ENCODE measurements at regions not wholly inside any gene's neighbourhood (a gene's known extent, or its start where the extent isn't known, plus 50 kb on each side); places are given as distances from the start of the nearest gene placed in this dataset.

- no peak overlapping the region for H3K18ac ChIP-seq (ENCODE audit: extremely low read depth, low read length)
- FAIRE-seq (no peak), DNase-seq (ENCODE audit: low read depth in 1 of 2, low spot score in 2 of 2) (no peak)
- H3K4me3 ChIP-seq (ENCODE audit: extremely low read depth in 1 of 4, insufficient read depth in 2 of 4, low read depth in 3 of 4, low read length in 4 of 4): no peak overlapping the region
- no peak overlapping the region for H4K91ac ChIP-seq (replicated peaks; ENCODE audit: insufficient read length, low read length)
- no peak overlapping the region for H4K5ac ChIP-seq (ENCODE audit: insufficient read length, low read depth, low read length)
- H3K4me1 ChIP-seq (replicated peaks in 1 of 4; ENCODE audit: control insufficient read depth in 3 of 4, insufficient read depth in 4 of 4, low read length in 3 of 4): peaks cover 0 to 11% (median 2%) of the 10 kb centered on the region in 4 experiments; a peak in 4 of 7 replicates
- no peak overlapping the region for H3K9ac ChIP-seq (replicated peaks in 1 of 4; ENCODE audit: extremely low read depth in 1 of 4, low read depth in 3 of 4, low read length in 3 of 4)
- no peaks in the 10 kb centered on the region for H3K27me3 ChIP-seq (replicated peaks in 1 of 4; ENCODE audit: control insufficient read depth in 3 of 4, extremely low read depth in 1 of 4, insufficient read depth in 3 of 4, low read length in 3 of 4)
- H3K79me2 ChIP-seq (ENCODE audit: control insufficient read depth in 1 of 2, insufficient read depth in 2 of 2, low read length in 2 of 2): no peaks in the 10 kb centered on the region
- no peaks in the 10 kb centered on the region; a peak in 1 of 4 replicates for H3K9me3 ChIP-seq (ENCODE audit: insufficient read depth in 2 of 2, low read depth in 1 of 2, low read length in 1 of 2)
- no peak overlapping the region for H2AK5ac ChIP-seq (ENCODE audit: low read depth, low read length)
- no peak overlapping the region for H3K14ac ChIP-seq (ENCODE audit: insufficient read length)
- CTCF ChIA-PET (ENCODE audit: partially characterized antibody): interaction anchor here (0.6 to 7.9 kb wide), 12 partner anchors 9 to 941 kb away, joined by 3 to 49 read pairs (median 4); no protein-coding TSS in a partner anchor
- POLR2A ChIA-PET (ENCODE audit: partially characterized antibody): interaction anchor here (1.6 kb wide), 1 partner anchor 9 kb away, joined by 4 read pairs; no protein-coding TSS in a partner anchor
- WGBS, 2 experiments (ENCODE audit: extremely low coverage in 1 of 2, insufficient coverage in 1 of 2, insufficient read length in 1 of 2, insufficient replicate concordance in 2 of 2, low coverage in 1 of 2, low lambda C conversion rate in 2 of 2, missing lambda C conversion rate in 1 of 2): 85% methylated on average over 2 of the region's 2 CpGs; no CpG with 5 or more reads in 1 of the 2 experiments
- TF ChIP-seq PHF8 (conservative IDR thresholded peaks at IDR 0.05; ENCODE audit: low read depth, low read length) (no peak), RXRA (IDR thresholded peaks at IDR 0.05; ENCODE audit: insufficient read depth, low read depth, low read length) (no peak), KDM5A (IDR thresholded peaks at IDR 0.05; ENCODE audit: low read length) (no peak), USF2 (IDR thresholded peaks at IDR 0.05; ENCODE audit: low read length) (no peak), E2F6 (IDR thresholded peaks at IDR 0.05) (no peak), RAD21 (IDR thresholded peaks at IDR 0.05 in 1 of 2, conservative IDR thresholded peaks at IDR 0.05 in 1 of 2; ENCODE audit: low read depth in 2 of 2, low read length in 2 of 2) (no peak), JUN (IDR thresholded peaks at IDR 0.05; ENCODE audit: low read depth, low read length) (no peak), POLR2AphosphoS5 (IDR thresholded peaks at IDR 0.05; ENCODE audit: low read depth, low read length) (no peak), ZNF274 (IDR thresholded peaks at IDR 0.05; ENCODE audit: borderline replicate concordance, extremely low read depth, low read length) (no peak)
- H3K27ac ChIP-seq (ENCODE audit: low read depth, low read length): no peak overlapping the region
- H3K36me3 ChIP-seq (ENCODE audit: control insufficient read depth in 2 of 4, insufficient read depth in 4 of 4, low read length in 3 of 4): no peaks in the 10 kb centered on the region
- H3K56ac ChIP-seq (replicated peaks; ENCODE audit: insufficient read length, low read depth, low read length): no peak overlapping the region
- no peaks in the 10 kb centered on the region for H3K23me2 ChIP-seq (ENCODE audit: low read depth, low read length)
- no peak overlapping the region for H2BK5ac ChIP-seq (ENCODE audit: low read depth, low read length)
- no peaks in the 10 kb centered on the region for H3K79me1 ChIP-seq (ENCODE audit: low read depth, low read length)
- H3K4me2 ChIP-seq (ENCODE audit: insufficient read depth in 1 of 2, low read depth in 2 of 2, low read length in 2 of 2): no peak overlapping the region
- H2BK15ac ChIP-seq (ENCODE audit: low read length): no peak overlapping the region
- H2BK12ac ChIP-seq (ENCODE audit: low read depth, low read length): no peak overlapping the region
- H3K23ac ChIP-seq (ENCODE audit: insufficient read length): no peak overlapping the region
- H3K4ac ChIP-seq (replicated peaks; ENCODE audit: insufficient read length, low read depth, low read length): no peak overlapping the region
- no peaks in the 10 kb centered on the region for H4K20me1 ChIP-seq (replicated peaks in 1 of 2; ENCODE audit: control insufficient read depth in 1 of 2, insufficient read depth in 2 of 2, low read length in 2 of 2)
- H2AFZ ChIP-seq (ENCODE audit: low read length): no peak overlapping the region
- no peak overlapping the region; the same call in 1 of the 2 replicates for H2BK20ac ChIP-seq (ENCODE audit: low read length)
- H2BK120ac ChIP-seq (replicated peaks; ENCODE audit: low read depth, low read length): no peak overlapping the region
- H4K8ac ChIP-seq (ENCODE audit: extremely low read depth, insufficient read depth, low read length): no peak overlapping the region
These were observed 96.8 kb upstream of the PROK2 start for GRCh38 chr3:71881732-71882131.

Measured in H1 (cell line).